HCT116 (cell line): ENCODE measurements at regions not wholly inside any gene's neighbourhood (a gene's known extent, or its start where the extent isn't known, plus 50 kb on each side); places are given as distances from the start of the nearest gene placed in this dataset.

Experiments
- ATF3 ChIP-seq: IDR thresholded peaks from 2 replicates; pipeline ENCODE4 v1.6.1; 2012
- CEBPB ChIP-seq: IDR thresholded peaks from 2 replicates; pipeline ENCODE4 v1.6.1; 2012; ENCODE audit warnings: low read depth
- CTCF ChIP-seq, 3 experiments: fragments of 200-600 bp in 1 of 3; sonication (generic) in 1 of 3; IDR thresholded peaks in 2 of 3; conservative IDR thresholded peaks in 1 of 3; 2 replicates each; pipeline ENCODE4 v1.5.1; 2012 to 2017; ENCODE audit warnings: low read depth in 2 of 3, low read length in 2 of 3, antibody characterized with exemption in 1 of 3, borderline replicate concordance in 1 of 3, control low read depth in 1 of 3, mild to moderate bottlenecking in 1 of 3, mixed read lengths in 1 of 3, mixed run types in 1 of 3, moderate library complexity in 1 of 3; ENCODE audit not compliant: insufficient read depth in 1 of 3
- FOSL1 ChIP-seq: IDR thresholded peaks from 2 replicates; pipeline ENCODE4 v1.6.1; 2012; ENCODE audit warnings: low read depth
- POLR2A ChIP-seq: IDR thresholded peaks from 2 replicates; pipeline ENCODE4 v1.7.0; 2011; ENCODE audit warnings: borderline replicate concordance; ENCODE audit not compliant: insufficient read depth, insufficient read length; ENCODE audit errors: extremely low read depth

DNA sequence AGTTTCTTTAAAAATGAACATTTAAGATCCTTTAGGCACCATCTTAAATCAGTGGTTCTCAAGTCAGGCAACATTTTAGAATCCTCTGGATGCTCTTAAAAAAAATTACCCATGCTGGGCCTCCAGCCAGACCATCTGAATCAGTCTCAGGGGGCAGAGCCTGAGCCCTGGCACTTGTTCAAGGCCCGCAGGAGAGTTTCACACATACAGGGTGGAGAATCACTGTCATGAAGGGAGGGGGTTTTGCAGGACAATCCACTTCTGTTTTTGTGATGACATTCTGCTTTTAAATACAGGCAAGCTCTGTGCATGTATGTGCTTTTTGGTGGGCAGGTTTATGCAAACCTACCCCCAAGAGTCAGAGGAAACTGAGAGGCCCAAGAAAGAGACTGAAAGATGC lies 268.6 kb downstream of the SEC23IP start:
- TF ChIP-seq POLR2A (no peak), CEBPB (no peak), CTCF (IDR thresholded peaks at IDR 0.05 in 2 of 3, conservative IDR thresholded peaks at IDR 0.05 in 1 of 3; ENCODE audit: borderline replicate concordance in 1 of 3, insufficient read depth in 1 of 3, low read depth in 2 of 3, low read length in 2 of 3) (no peak), ATF3 (no peak), FOSL1 (no peak)
